Osteocyte (in vitro differentiated cells): ENCODE measurements at regions not wholly inside any gene's neighbourhood (a gene's known extent, or its start where the extent isn't known, plus 50 kb on each side); places are given as distances from the start of the nearest gene placed in this dataset.

Experiments used
- DNase-seq: peaks from one replicate; pipeline ENCODE4 v3.0.0; 2021; ENCODE audit warnings: mixed read lengths; ENCODE audit not compliant: unreplicated experiment; ENCODE audit errors: extremely low spot score
- H3K27ac Mint-ChIP-seq: one replicate; pipeline ENCODE4 v1.8.0; 2021; ENCODE audit warnings: mild to moderate bottlenecking, mixed read lengths; ENCODE audit not compliant: unreplicated experiment
- H3K27me3 Mint-ChIP-seq: one replicate; pipeline ENCODE4 v1.8.0; 2021; ENCODE audit warnings: mixed read lengths; ENCODE audit not compliant: unreplicated experiment
- H3K36me3 Mint-ChIP-seq: one replicate; pipeline ENCODE4 v1.8.0; 2021; ENCODE audit warnings: mixed read lengths; ENCODE audit not compliant: unreplicated experiment
- H3K4me1 Mint-ChIP-seq: one replicate; pipeline ENCODE4 v1.8.0; 2021; ENCODE audit warnings: mixed read lengths; ENCODE audit not compliant: unreplicated experiment
- H3K4me3 Mint-ChIP-seq: one replicate; pipeline ENCODE4 v1.8.0; 2021; ENCODE audit warnings: mild to moderate bottlenecking, moderate library complexity, mixed read lengths; ENCODE audit not compliant: unreplicated experiment
- H3K9me3 Mint-ChIP-seq: one replicate; pipeline ENCODE4 v1.8.0; 2021; ENCODE audit warnings: mixed read lengths; ENCODE audit not compliant: unreplicated experiment
- CTCF ChIP-seq: fragments of 200-600 bp; sonication (generic); IDR thresholded peaks from 2 replicates; pipeline ENCODE4 v1.5.0; 2021; ENCODE audit warnings: antibody characterized with exemption, mild to moderate bottlenecking, moderate library complexity

GRCh38 chr19:28159065-28159464 lies 1053.9 kb downstream of the UQCRFS1 start:
- Mint-ChIP-seq H3K27ac (no peak overlapping the region), H3K36me3 (no peaks in the 10 kb centered on the region), H3K4me1 (no peaks in the 10 kb centered on the region), H3K4me3 (no peak overlapping the region), H3K9me3 (peaks cover 43% of the 10 kb centered on the region), H3K27me3 (no peaks in the 10 kb centered on the region)
- TF ChIP-seq CTCF: no peak
- DNase-seq: no peak

DNA sequence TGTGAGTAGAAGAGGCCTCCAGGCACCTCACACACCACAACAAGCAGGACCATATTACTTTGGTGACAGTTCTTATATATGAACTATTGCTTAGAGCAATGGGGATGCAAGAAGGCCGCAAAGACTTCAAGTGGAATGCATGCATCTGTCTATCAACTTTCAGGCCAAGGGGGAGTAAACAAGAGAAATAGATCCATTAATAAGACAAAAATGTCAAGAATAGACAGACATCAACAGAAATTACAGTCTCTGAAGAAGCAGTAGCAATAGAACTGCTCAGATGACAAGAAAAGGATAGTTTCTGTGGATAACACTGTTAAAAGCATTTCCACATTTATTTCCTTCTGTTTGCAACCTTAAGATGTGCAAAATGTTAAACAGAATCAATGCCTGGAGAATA lies 1057.7 kb downstream of the UQCRFS1 start:
- Mint-ChIP-seq H3K4me1 (no peaks in the 10 kb centered on the region), H3K27me3 (no peaks in the 10 kb centered on the region), H3K9me3 (peaks cover 37% of the 10 kb centered on the region), H3K27ac (no peak overlapping the region), H3K4me3 (no peak overlapping the region), H3K36me3 (no peaks in the 10 kb centered on the region)
- TF ChIP-seq CTCF: no peak
- no peak for DNase-seq

GRCh38 chr19:28154077-28154476 lies 1058.9 kb downstream of the UQCRFS1 start:
- no peak for TF ChIP-seq CTCF
- Mint-ChIP-seq H3K27me3 (no peaks in the 10 kb centered on the region), H3K4me3 (no peak overlapping the region), H3K4me1 (no peaks in the 10 kb centered on the region), H3K27ac (no peak overlapping the region), H3K9me3 (peaks cover 28% of the 10 kb centered on the region), H3K36me3 (no peaks in the 10 kb centered on the region)
- DNase-seq: no peak

- Mint-ChIP-seq H3K27me3 (no peaks in the 10 kb centered on the region), H3K9me3 (peaks cover 21% of the 10 kb centered on the region), H3K27ac (no peak overlapping the region), H3K4me3 (no peak overlapping the region), H3K4me1 (no peaks in the 10 kb centered on the region), H3K36me3 (no peaks in the 10 kb centered on the region)
- TF ChIP-seq CTCF: no peak
- DNase-seq: no peak
Measured at GRCh38 chr19:28153123-28153522, 1059.8 kb downstream of the UQCRFS1 start.

GRCh38 chr19:28152195-28152594 lies 1060.8 kb downstream of the UQCRFS1 start:
- Mint-ChIP-seq H3K27ac (no peak overlapping the region), H3K27me3 (no peaks in the 10 kb centered on the region), H3K4me3 (no peak overlapping the region), H3K9me3 (peaks cover 15% of the 10 kb centered on the region), H3K4me1 (no peaks in the 10 kb centered on the region), H3K36me3 (no peaks in the 10 kb centered on the region)
- DNase-seq: no peak
- no peak for TF ChIP-seq CTCF
